ENCODE measurements at regions not wholly inside any gene's neighbourhood (a gene's known extent, or its start where the extent isn't known, plus 50 kb on each side); places are given as distances from the start of the nearest gene placed in this dataset.

GRCh38 chr2:6060992-6061663 is 368.9 kb downstream of the SOX11 start:
- no peak for TF ChIP-seq CTCF (IDR thresholded peaks at IDR 0.05; ENCODE audit: low read depth, low read length)
- TF ChIP-seq POLR2A (IDR thresholded peaks at IDR 0.05; ENCODE audit: extremely low read depth, insufficient read length), result no peak
- TF ChIP-seq MYC (IDR thresholded peaks at IDR 0.05; ENCODE audit: low read depth, low read length), result no peak
- TF ChIP-seq MAX (IDR thresholded peaks at IDR 0.05; ENCODE audit: low read depth, low read length), result no peak
